ENCODE measurements at regions not wholly inside any gene's neighbourhood (a gene's known extent, or its start where the extent isn't known, plus 50 kb on each side); places are given as distances from the start of the nearest gene placed in this dataset.

- no peak overlapping the region for H3K4me3 Mint-ChIP-seq
- H3K27ac ChIP-seq (ENCODE audit: low read length in 2 of 2): no peak overlapping the region
- ATAC-seq (ENCODE audit: low read depth) (no peak), DNase-seq (no peak)
- no peaks in the 10 kb centered on the region for H3K36me3 ChIP-seq (replicated peaks in 1 of 2; ENCODE audit: control extremely low read depth in 1 of 2, control insufficient read depth in 1 of 2, extremely low read depth in 1 of 2, insufficient read depth in 2 of 2, low read length in 1 of 2)
- no peaks in the 10 kb centered on the region for H3K4me1 Mint-ChIP-seq
- intact Hi-C loops (cut with micrococcal nuclease): no loop called here
- H4K20me1 ChIP-seq (ENCODE audit: control insufficient read depth, insufficient read depth, low read length, poor library complexity, severe bottlenecking): no peaks in the 10 kb centered on the region
- ChIA-PET POLR2A (no interaction called here), CTCF (interaction anchor here (0.6 kb wide), 1 partner anchor 28 kb away, joined by 5 read pairs; no protein-coding TSS in a partner anchor)
- H3K4me1 ChIP-seq (ENCODE audit: control insufficient read depth in 2 of 2, insufficient read depth in 2 of 2, low read length in 2 of 2): no peaks in the 10 kb centered on the region
- no peaks in the 10 kb centered on the region for H3K27me3 Mint-ChIP-seq
- WGBS (ENCODE audit: insufficient coverage): 61% methylated on average over 4 of the region's 6 CpGs
- H3K27ac Mint-ChIP-seq: no peak overlapping the region
- no peaks in the 10 kb centered on the region for H3K27me3 ChIP-seq (replicated peaks in 1 of 4; ENCODE audit: control extremely low read depth in 1 of 4, control insufficient read depth in 3 of 4, insufficient read depth in 4 of 4, low read length in 3 of 4)
- H3K79me2 ChIP-seq (ENCODE audit: control insufficient read depth, insufficient read depth, low read length): no peaks in the 10 kb centered on the region
- no peak overlapping the region for H2AFZ ChIP-seq (ENCODE audit: insufficient read depth, low read depth, low read length, poor library complexity, severe bottlenecking)
- H3K4me2 ChIP-seq (replicated peaks; ENCODE audit: low read depth, low read length, poor library complexity, severe bottlenecking): no peak overlapping the region
- H3K4me3 ChIP-seq (ENCODE audit: control extremely low read depth in 1 of 5, extremely low read depth in 1 of 5, insufficient read depth in 1 of 5, low read depth in 2 of 5, low read length in 4 of 5): no peak overlapping the region
- TF ChIP-seq EZH2 (IDR thresholded peaks at IDR 0.05; ENCODE audit: borderline replicate concordance, insufficient read depth, low read depth, low read length, poor library complexity, severe bottlenecking) (no peak), CTCF (IDR thresholded peaks at IDR 0.05) (no peak)
- H3K9me3 Mint-ChIP-seq (ENCODE audit: insufficient read depth): no peaks in the 10 kb centered on the region
- peaks cover 0 to 6% (median 0%) of the 10 kb centered on the region in 3 donors for H3K9me3 ChIP-seq (ENCODE audit: control extremely low read depth in 1 of 3, control insufficient read depth in 2 of 3, insufficient read depth in 1 of 3, low read length in 2 of 3)
- no peak overlapping the region for H3K9ac ChIP-seq (ENCODE audit: low read length)
Observed at GRCh38 chr2:16228951-16229350, 288.6 kb downstream of the MYCN start.

GRCh38 chr2:16228471-16228870 lies 288.1 kb downstream of the MYCN start:
- ChIA-PET POLR2A (no interaction called here), CTCF (no interaction called here)
- H3K4me1 ChIP-seq (ENCODE audit: control insufficient read depth in 2 of 2, insufficient read depth in 2 of 2, low read length in 2 of 2): no peaks in the 10 kb centered on the region
- H3K79me2 ChIP-seq (ENCODE audit: control insufficient read depth, insufficient read depth, low read length): no peaks in the 10 kb centered on the region
- no peaks in the 10 kb centered on the region for H3K36me3 ChIP-seq (replicated peaks in 1 of 2; ENCODE audit: control extremely low read depth in 1 of 2, control insufficient read depth in 1 of 2, extremely low read depth in 1 of 2, insufficient read depth in 2 of 2, low read length in 1 of 2)
- no peak overlapping the region for H3K27ac ChIP-seq (ENCODE audit: low read length in 2 of 2)
- Mint-ChIP-seq H3K27me3 (no peaks in the 10 kb centered on the region), H3K27ac (no peak overlapping the region), H3K4me3 (no peak overlapping the region), H3K9me3 (ENCODE audit: insufficient read depth) (no peaks in the 10 kb centered on the region), H3K4me1 (no peaks in the 10 kb centered on the region)
- no peak overlapping the region for H2AFZ ChIP-seq (ENCODE audit: insufficient read depth, low read depth, low read length, poor library complexity, severe bottlenecking)
- no peak overlapping the region for H3K9ac ChIP-seq (ENCODE audit: low read length)
- no peak overlapping the region for H3K4me2 ChIP-seq (replicated peaks; ENCODE audit: low read depth, low read length, poor library complexity, severe bottlenecking)
- H4K20me1 ChIP-seq (ENCODE audit: control insufficient read depth, insufficient read depth, low read length, poor library complexity, severe bottlenecking): no peaks in the 10 kb centered on the region
- ATAC-seq (ENCODE audit: low read depth): no peak
- H3K4me3 ChIP-seq (ENCODE audit: control extremely low read depth in 1 of 5, extremely low read depth in 1 of 5, insufficient read depth in 1 of 5, low read depth in 2 of 5, low read length in 4 of 5): no peak overlapping the region
- 80% methylated on average over 6 of the region's 7 CpGs for WGBS (ENCODE audit: insufficient coverage)
- no peaks in the 10 kb centered on the region for H3K27me3 ChIP-seq (replicated peaks in 1 of 4; ENCODE audit: control extremely low read depth in 1 of 4, control insufficient read depth in 3 of 4, insufficient read depth in 4 of 4, low read length in 3 of 4)
- TF ChIP-seq EZH2 (IDR thresholded peaks at IDR 0.05; ENCODE audit: borderline replicate concordance, insufficient read depth, low read depth, low read length, poor library complexity, severe bottlenecking): no peak
- TF ChIP-seq CTCF (IDR thresholded peaks at IDR 0.05): no peak
- peaks cover 0 to 6% (median 0%) of the 10 kb centered on the region in 3 donors for H3K9me3 ChIP-seq (ENCODE audit: control extremely low read depth in 1 of 3, control insufficient read depth in 2 of 3, insufficient read depth in 1 of 3, low read length in 2 of 3)
- no peak for DNase-seq
- intact Hi-C loops (cut with micrococcal nuclease): no loop called here

Measured in B cell (primary cell).